ENCODE measurements at regions not wholly inside any gene's neighbourhood (a gene's known extent, or its start where the extent isn't known, plus 50 kb on each side); places are given as distances from the start of the nearest gene placed in this dataset.

GRCh38 chr6:3634280-3634816 is 117.2 kb downstream of the PXDC1 start (continued):
- no peak for TF ChIP-seq STAT1 (IDR thresholded peaks at IDR 0.05; ENCODE audit: unreplicated experiment)
- no peak for TF ChIP-seq ZNF114 (CRISPR knock-in tag; IDR thresholded peaks at IDR 0.05)
- TF ChIP-seq JUNB (IDR thresholded peaks at IDR 0.05; ENCODE audit: unreplicated experiment), result no peak
- TF ChIP-seq ZNF462 (CRISPR knock-in tag; IDR thresholded peaks at IDR 0.05), result no peak
- TF ChIP-seq CTCF (conservative IDR thresholded peaks at IDR 0.05; ENCODE audit: low read depth in 2 of 2), result no peak

GRCh38 chr6:3633711-3634110 is 117.8 kb downstream of the PXDC1 start:
- Histone ChIP-seq H3K79me2 (replicated peaks; ENCODE audit: insufficient read depth) (no peaks in the 10 kb centered on the region), H2AFZ (no peak overlapping the region), H4K20me1 (replicated peaks; ENCODE audit: insufficient read depth) (no peaks in the 10 kb centered on the region), H3F3A (replicated peaks; ENCODE audit: low read depth) (no peaks in the 10 kb centered on the region), H3K9me2 (ENCODE audit: insufficient read depth) (0 out of 2 replicates have a peak, but pooled peaks cover 3% of the 10 kb centered on the region), H3K27ac (ENCODE audit: low read depth) (no peak overlapping the region), H3K4me1 (ENCODE audit: insufficient read depth) (no peaks in the 10 kb centered on the region), H3K4me3 (no peak overlapping the region), H3K27me3 (ENCODE audit: insufficient read depth) (no peaks in the 10 kb centered on the region), H3K4me2 (no peak overlapping the region), H3K36me3 (ENCODE audit: insufficient read depth) (no peaks in the 10 kb centered on the region)
- Mint-ChIP-seq H3K9me3 (no peaks in the 10 kb centered on the region; the same call in 2 of the 3 replicates), H3K4me1 (peaks cover 2% of the 10 kb centered on the region; the same call in 1 of the 3 replicates), H3K27ac (no peak overlapping the region), H3K27me3 (ENCODE audit: insufficient read depth, low read depth, poor library complexity) (no peaks in the 10 kb centered on the region), H3K36me3 (ENCODE audit: low read depth) (no peaks in the 10 kb centered on the region), H3K4me3 (no peak overlapping the region)
- DNase-seq (ENCODE audit: low spot score), result no peak
- no peak for ATAC-seq
- no peak for TF ChIP-seq STAT1 (IDR thresholded peaks at IDR 0.05; ENCODE audit: unreplicated experiment)
- no peak for TF ChIP-seq ZNF462 (CRISPR knock-in tag; IDR thresholded peaks at IDR 0.05)
- no peak for TF ChIP-seq POLR2AphosphoS5 (IDR thresholded peaks at IDR 0.05; ENCODE audit: low read depth)
- no peak for TF ChIP-seq ZNF114 (CRISPR knock-in tag; IDR thresholded peaks at IDR 0.05)
